HepG2 (cell line): ENCODE measurements at regions not wholly inside any gene's neighbourhood (a gene's known extent, or its start where the extent isn't known, plus 50 kb on each side); places are given as distances from the start of the nearest gene placed in this dataset.

Experiments
- ATAC-seq: fragments of 200-7000 bp; cut with Tn5 transposase; 3 replicates; pipeline ENCODE4 v1.9.1; 2020; ENCODE audit warnings: mild to moderate bottlenecking, moderate library complexity
- BruUV-seq: library from RNA; stranded (reverse); fragments of 400-500 nt; replicated peaks from 2 replicates; lab custom pipeline; 2021; lab: Mats Ljungman, UMichigan
- CTCF ChIA-PET: fragments of 300-600 bp; formaldehyde crosslinking; extraction: SDS; loops from one replicate; lab custom pipeline; 2021; ENCODE audit warnings: low total read pairs, inconsistent platforms, low intra/inter-chr PET ratio; lab: Yijun Ruan, JAX
- POLR2A ChIA-PET: fragments of 350-600 bp; sonication (Branson Sonifier 250); formaldehyde crosslinking; loops from one replicate; lab custom pipeline; 2020; ENCODE audit warnings: antibody characterized with exemption, inconsistent platforms; lab: Yijun Ruan, JAX
- DNase-seq: peaks from one replicate; pipeline ENCODE4 v3.0.0-alpha.2; 2015; ENCODE audit warnings: low spot score
- FAIRE-seq: peaks from 3 replicates; lab custom pipeline; 2011; peaks lifted over from hg19 to GRCh38; lab: Jason Lieb, UNC
- H2AFZ ChIP-seq: one replicate; pipeline ENCODE4 v1.6.1; 2011; ENCODE audit warnings: low read length, inconsistent platforms
- H3K27ac ChIP-seq: fragments of 300-600 bp; 3 replicates; pipeline ENCODE4 v1.8.0; 2011; ENCODE audit warnings: mixed run types, mild to moderate bottlenecking, mixed read lengths, low read length, inconsistent platforms; ENCODE audit not compliant: insufficient read depth; ENCODE audit errors: extremely low read length
- H3K27me3 ChIP-seq, 2 experiments: fragments of 200-600 bp in 1 of 2; 2 replicates in 1 of 2; 3 replicates in 1 of 2; pipeline versions ENCODE4 v1.6.0 to v1.8.0; 2011; ENCODE audit warnings: low read length in 2 of 2, mild to moderate bottlenecking in 2 of 2, moderate library complexity in 2 of 2, inconsistent platforms in 1 of 2; ENCODE audit not compliant: insufficient read depth in 2 of 2, control insufficient read depth in 1 of 2
- H3K36me3 ChIP-seq, 2 experiments: fragments of 200-600 bp in 1 of 2; replicated peaks in 1 of 2; 2 replicates in 1 of 2; 3 replicates in 1 of 2; pipeline versions ENCODE4 v1.5.1 to v1.8.0; 2011; ENCODE audit warnings: low read length in 2 of 2, inconsistent platforms in 1 of 2; ENCODE audit not compliant: insufficient read depth in 2 of 2, control insufficient read depth in 1 of 2
- H3K4me1 ChIP-seq: 2 replicates; pipeline ENCODE4 v1.5.1; 2012; ENCODE audit warnings: low read length, inconsistent platforms; ENCODE audit not compliant: insufficient read depth
- H3K4me2 ChIP-seq: 2 replicates; pipeline ENCODE4 v1.6.0; 2011; ENCODE audit warnings: low read depth, low read length, inconsistent platforms
- H3K4me3 ChIP-seq, 3 experiments: fragments of 200-600 bp in 1 of 3; sonication (generic), shearing (Covaris generic) in 1 of 3; replicated peaks in 1 of 3; 2 replicates each; pipeline ENCODE4 v1.5.1; 2011 to 2016; ENCODE audit warnings: low read length in 3 of 3, inconsistent platforms in 2 of 3, low read depth in 2 of 3, mild to moderate bottlenecking in 2 of 3, control low read depth in 1 of 3, mixed read lengths in 1 of 3; ENCODE audit not compliant: insufficient read depth in 1 of 3
- H3K79me2 ChIP-seq: one replicate; pipeline ENCODE4 v1.6.1; 2011; ENCODE audit warnings: low read length, inconsistent platforms; ENCODE audit not compliant: insufficient read depth
- H3K9ac ChIP-seq: 2 replicates; pipeline ENCODE4 v1.6.0; 2011; ENCODE audit warnings: mild to moderate bottlenecking, low read depth, low read length, inconsistent platforms; ENCODE audit not compliant: insufficient read depth
- H3K9me3 ChIP-seq: 2 replicates; pipeline ENCODE4 v1.5.1; 2012; ENCODE audit warnings: mild to moderate bottlenecking, low read length
- H4K20me1 ChIP-seq: 2 replicates; pipeline ENCODE4 v1.6.0; 2011; ENCODE audit warnings: inconsistent platforms, mild to moderate bottlenecking, low read length, moderate library complexity; ENCODE audit not compliant: insufficient read depth
- ATF2 ChIP-seq: sonication (generic); formaldehyde crosslinking; IDR thresholded peaks from 2 replicates; pipeline ENCODE4 v1.4.0; 2020; ENCODE audit warnings: missing genetic modification reagents
- ETV6 ChIP-seq: sonication (generic); formaldehyde crosslinking; conservative IDR thresholded peaks from 2 replicates; pipeline ENCODE4 v1.4.0; 2020; ENCODE audit warnings: missing genetic modification reagents
- SAFB2 ChIP-seq: sonication (generic); formaldehyde crosslinking; IDR thresholded peaks from 2 replicates; pipeline ENCODE4 v1.5.1; 2020; ENCODE audit warnings: missing genetic modification reagents, low read depth, mild to moderate bottlenecking, borderline replicate concordance
- ZBTB40 ChIP-seq, 2 experiments: fragments of 450-650 bp in 1 of 2; sonication (generic) in 1 of 2; formaldehyde crosslinking in 1 of 2; IDR thresholded peaks; 2 replicates each; pipeline versions ENCODE4 v1.6.1 to v1.8.0; 2016 to 2022; ENCODE audit warnings: antibody characterized with exemption in 1 of 2, mild to moderate bottlenecking in 1 of 2, missing genetic modification reagents in 1 of 2
- ZNF235 ChIP-seq: sonication (generic); formaldehyde crosslinking; IDR thresholded peaks from 2 replicates; pipeline ENCODE4 v1.8.1; 2023; ENCODE audit warnings: mild to moderate bottlenecking, missing genetic modification reagents, borderline replicate concordance
- ZNF670 ChIP-seq: sonication (generic); formaldehyde crosslinking; IDR thresholded peaks from 2 replicates; pipeline ENCODE4 v1.8.0; 2022; ENCODE audit warnings: mild to moderate bottlenecking, missing genetic modification reagents, borderline replicate concordance
- ZNF720 ChIP-seq: sonication (generic); formaldehyde crosslinking; IDR thresholded peaks from 2 replicates; pipeline ENCODE4 v1.4.0; 2020; ENCODE audit warnings: missing genetic modification reagents
- ZSCAN31 ChIP-seq: sonication (generic); formaldehyde crosslinking; IDR thresholded peaks from 2 replicates; pipeline ENCODE4 v1.5.0; 2020; ENCODE audit warnings: low read depth, mild to moderate bottlenecking, missing genetic modification reagents
- WGBS: methylation state at CpG from one replicate; pipeline ENCODE4 v1.1.6; 2017; ENCODE audit warnings: low lambda C conversion rate; 5-methylcytosine and 5-hydroxymethylcytosine counted together
- in situ Hi-C: cut with HindIII; loops from 2 replicates; pipeline ENCODE4 v1.10.0; 2017; ENCODE audit warnings: low pct_unique_long_range_greater_than_20kb; ENCODE audit not compliant: extremely low pct_ligation_motif_present
- intact Hi-C: fragments of 100-400 bp; cut with micrococcal nuclease; formaldehyde crosslinking; loops from one replicate; pipeline ENCODE4 v1.10.0; 2022; ENCODE audit not compliant: unreplicated experiment

GRCh38 chr13:34587576-34587975 is 354.5 kb upstream of the NBEA start:
- in situ Hi-C loops (no loop called here), intact Hi-C loops (no loop called here)
- H2AFZ ChIP-seq: no peak overlapping the region
- 1% methylated on average over 3 of the region's 3 CpGs for WGBS
- BruUV-seq: no TSS peak
- no peaks in the 10 kb centered on the region for H3K79me2 ChIP-seq
- no peak overlapping the region for H3K4me3 ChIP-seq
- no peaks in the 10 kb centered on the region for H3K9me3 ChIP-seq
- DNase-seq: no peak
- ATAC-seq: no peak
- no peak for FAIRE-seq
- POLR2A ChIA-PET: no interaction called here
- no peak for TF ChIP-seq ETV6 (CRISPR knock-in tag)
- TF ChIP-seq SAFB2 (CRISPR knock-in tag): no peak
- TF ChIP-seq ZNF720 (CRISPR knock-in tag): no peak
- H3K27me3 ChIP-seq: peaks cover 0 to 1% of the 10 kb centered on the region in 2 experiments; a peak in 1 of 5 replicates
- no peak overlapping the region for H3K27ac ChIP-seq
- no peaks in the 10 kb centered on the region for H4K20me1 ChIP-seq
- no peak overlapping the region for H3K4me2 ChIP-seq
- H3K4me1 ChIP-seq: no peaks in the 10 kb centered on the region
- CTCF ChIA-PET: no interaction called here
- no peaks in the 10 kb centered on the region for H3K36me3 ChIP-seq
- H3K9ac ChIP-seq: no peak overlapping the region

GRCh38 chr13:34588362-34588761 is 353.7 kb upstream of the NBEA start:
- ChIA-PET POLR2A (no interaction called here), CTCF (no interaction called here)
- ATAC-seq: no peak
- no peaks in the 10 kb centered on the region for H3K36me3 ChIP-seq
- 0% methylated on average over 4 of the region's 7 CpGs for WGBS
- FAIRE-seq: no peak
- no peaks in the 10 kb centered on the region for H3K9me3 ChIP-seq
- no TSS peak for BruUV-seq
- peaks cover 0 to 1% of the 10 kb centered on the region in 2 experiments; a peak in 1 of 5 replicates for H3K27me3 ChIP-seq
- intact Hi-C loops (no loop called here), in situ Hi-C loops (no loop called here)
- no peaks in the 10 kb centered on the region for H4K20me1 ChIP-seq
- no peaks in the 10 kb centered on the region for H3K79me2 ChIP-seq
- no peak overlapping the region for H2AFZ ChIP-seq
- no peak overlapping the region for H3K27ac ChIP-seq
- H3K4me3 ChIP-seq: no peak overlapping the region
- H3K9ac ChIP-seq: no peak overlapping the region
- H3K4me1 ChIP-seq: no peaks in the 10 kb centered on the region
- no peak for DNase-seq
- H3K4me2 ChIP-seq: no peak overlapping the region
- no peak for TF ChIP-seq ATF2 (CRISPR knock-in tag)
- no peak for TF ChIP-seq ZNF235
- no peak for TF ChIP-seq ZBTB40 (IDR thresholded peaks at IDR 0.05)
- no peak for TF ChIP-seq ZBTB40 (CRISPR knock-in tag; IDR thresholded peaks at IDR 0.05)
- no peak for TF ChIP-seq ZSCAN31 (CRISPR knock-in tag)
- TF ChIP-seq ZNF670 (CRISPR knock-in tag): no peak
